ENCODE measurements at regions not wholly inside any gene's neighbourhood (a gene's known extent, or its start where the extent isn't known, plus 50 kb on each side); places are given as distances from the start of the nearest gene placed in this dataset.

- Histone ChIP-seq H3K4me2 (no peak overlapping the region), H3K27ac (ENCODE audit: low read depth) (no peak overlapping the region), H3K4me3 (no peak overlapping the region), H3K27me3 (ENCODE audit: insufficient read depth) (no peaks in the 10 kb centered on the region), H3F3A (replicated peaks; ENCODE audit: low read depth) (no peaks in the 10 kb centered on the region), H3K79me2 (replicated peaks; ENCODE audit: insufficient read depth) (no peaks in the 10 kb centered on the region), H3K4me1 (ENCODE audit: insufficient read depth) (no peaks in the 10 kb centered on the region), H4K20me1 (replicated peaks; ENCODE audit: insufficient read depth) (no peaks in the 10 kb centered on the region), H3K36me3 (ENCODE audit: insufficient read depth) (no peaks in the 10 kb centered on the region), H3K9me2 (ENCODE audit: insufficient read depth) (no peaks in the 10 kb centered on the region), H2AFZ (peak overlapping the region; percentile 56; the same call in 1 of the 2 replicates)
- Mint-ChIP-seq H3K4me3 (no peak overlapping the region), H3K4me1 (peaks cover 3% of the 10 kb centered on the region; the same call in 2 of the 3 replicates), H3K36me3 (ENCODE audit: low read depth) (no peaks in the 10 kb centered on the region), H3K9me3 (no peaks in the 10 kb centered on the region), H3K27me3 (ENCODE audit: insufficient read depth, low read depth, poor library complexity) (peaks cover 6% of the 10 kb centered on the region), H3K27ac (no peak overlapping the region)
- peak; percentile 87 for ATAC-seq
- peak; percentile 83 for DNase-seq (ENCODE audit: low spot score)
- peak; percentile 83 to 94 for TF ChIP-seq CTCF (conservative IDR thresholded peaks at IDR 0.05; ENCODE audit: low read depth in 2 of 2)
- TF ChIP-seq, protein P1, sequence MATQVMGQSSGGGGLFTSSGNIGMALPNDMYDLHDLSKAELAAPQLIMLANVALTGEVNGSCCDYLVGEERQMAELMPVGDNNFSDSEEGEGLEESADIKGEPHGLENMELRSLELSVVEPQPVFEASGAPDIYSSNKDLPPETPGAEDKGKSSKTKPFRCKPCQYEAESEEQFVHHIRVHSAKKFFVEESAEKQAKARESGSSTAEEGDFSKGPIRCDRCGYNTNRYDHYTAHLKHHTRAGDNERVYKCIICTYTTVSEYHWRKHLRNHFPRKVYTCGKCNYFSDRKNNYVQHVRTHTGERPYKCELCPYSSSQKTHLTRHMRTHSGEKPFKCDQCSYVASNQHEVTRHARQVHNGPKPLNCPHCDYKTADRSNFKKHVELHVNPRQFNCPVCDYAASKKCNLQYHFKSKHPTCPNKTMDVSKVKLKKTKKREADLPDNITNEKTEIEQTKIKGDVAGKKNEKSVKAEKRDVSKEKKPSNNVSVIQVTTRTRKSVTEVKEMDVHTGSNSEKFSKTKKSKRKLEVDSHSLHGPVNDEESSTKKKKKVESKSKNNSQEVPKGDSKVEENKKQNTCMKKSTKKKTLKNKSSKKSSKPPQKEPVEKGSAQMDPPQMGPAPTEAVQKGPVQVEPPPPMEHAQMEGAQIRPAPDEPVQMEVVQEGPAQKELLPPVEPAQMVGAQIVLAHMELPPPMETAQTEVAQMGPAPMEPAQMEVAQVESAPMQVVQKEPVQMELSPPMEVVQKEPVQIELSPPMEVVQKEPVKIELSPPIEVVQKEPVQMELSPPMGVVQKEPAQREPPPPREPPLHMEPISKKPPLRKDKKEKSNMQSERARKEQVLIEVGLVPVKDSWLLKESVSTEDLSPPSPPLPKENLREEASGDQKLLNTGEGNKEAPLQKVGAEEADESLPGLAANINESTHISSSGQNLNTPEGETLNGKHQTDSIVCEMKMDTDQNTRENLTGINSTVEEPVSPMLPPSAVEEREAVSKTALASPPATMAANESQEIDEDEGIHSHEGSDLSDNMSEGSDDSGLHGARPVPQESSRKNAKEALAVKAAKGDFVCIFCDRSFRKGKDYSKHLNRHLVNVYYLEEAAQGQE (IDR thresholded peaks at IDR 0.05; ENCODE audit: unreplicated experiment), result no peak
Observed at GRCh38 chr4:57442831-57443291, 332.7 kb upstream of the IGFBP7 start.

DNA sequence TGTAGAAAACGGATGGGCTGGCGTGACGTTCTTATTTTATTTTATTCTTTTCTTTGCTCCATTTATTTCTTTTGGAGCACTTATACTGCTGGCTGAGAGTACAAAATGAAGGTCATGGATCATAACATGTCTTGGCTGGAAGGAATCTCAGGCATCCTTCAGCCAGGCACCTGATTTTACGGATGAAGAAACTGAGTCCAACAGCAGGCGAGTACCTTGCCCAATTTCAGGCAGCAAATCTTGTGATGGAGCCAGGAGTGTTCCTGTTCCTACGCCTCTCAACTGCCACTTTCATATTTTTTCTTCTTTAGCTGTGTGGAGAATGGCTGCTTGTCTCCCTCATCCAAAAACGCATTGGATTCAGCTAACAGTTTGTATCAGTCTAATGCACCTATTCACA lies 332.1 kb upstream of the IGFBP7 start:
- no peaks in the 10 kb centered on the region for H3K36me3 Mint-ChIP-seq (ENCODE audit: low read depth)

More for the DNA sequence above, 332.1 kb upstream of the IGFBP7 start:
- H3K27ac ChIP-seq (ENCODE audit: low read depth), result no peak overlapping the region
- no peak overlapping the region for H2AFZ ChIP-seq
- ATAC-seq (no peak), DNase-seq (ENCODE audit: low spot score) (no peak)
- H3K4me1 Mint-ChIP-seq, result peaks cover 3% of the 10 kb centered on the region; the same call in 2 of the 3 replicates
- H3K4me2 ChIP-seq, result no peak overlapping the region
- H3K27me3 ChIP-seq (ENCODE audit: insufficient read depth), result no peaks in the 10 kb centered on the region
- TF ChIP-seq CREB1 (CRISPR knock-in tag; IDR thresholded peaks at IDR 0.05; ENCODE audit: low read depth), result no peak
- TF ChIP-seq NANOG (IDR thresholded peaks at IDR 0.05; ENCODE audit: borderline replicate concordance), result no peak
- TF ChIP-seq ZNF331 (CRISPR knock-in tag; IDR thresholded peaks at IDR 0.05; ENCODE audit: low read depth), result no peak
- no peak for TF ChIP-seq EZH2 (IDR thresholded peaks at IDR 0.05; ENCODE audit: low read depth, unreplicated experiment)
- TF ChIP-seq, protein P2, sequence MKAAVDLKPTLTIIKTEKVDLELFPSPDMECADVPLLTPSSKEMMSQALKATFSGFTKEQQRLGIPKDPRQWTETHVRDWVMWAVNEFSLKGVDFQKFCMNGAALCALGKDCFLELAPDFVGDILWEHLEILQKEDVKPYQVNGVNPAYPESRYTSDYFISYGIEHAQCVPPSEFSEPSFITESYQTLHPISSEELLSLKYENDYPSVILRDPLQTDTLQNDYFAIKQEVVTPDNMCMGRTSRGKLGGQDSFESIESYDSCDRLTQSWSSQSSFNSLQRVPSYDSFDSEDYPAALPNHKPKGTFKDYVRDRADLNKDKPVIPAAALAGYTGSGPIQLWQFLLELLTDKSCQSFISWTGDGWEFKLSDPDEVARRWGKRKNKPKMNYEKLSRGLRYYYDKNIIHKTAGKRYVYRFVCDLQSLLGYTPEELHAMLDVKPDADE (IDR thresholded peaks at IDR 0.05), result no peak
- no peak for TF ChIP-seq POLR2AphosphoS5 (IDR thresholded peaks at IDR 0.05; ENCODE audit: low read depth)
- TF ChIP-seq ZNF114 (CRISPR knock-in tag; IDR thresholded peaks at IDR 0.05), result no peak
- TF ChIP-seq JUNB (IDR thresholded peaks at IDR 0.05; ENCODE audit: unreplicated experiment), result no peak
- no peak for TF ChIP-seq STAT1 (IDR thresholded peaks at IDR 0.05; ENCODE audit: unreplicated experiment)
- no peak overlapping the region for H3K4me3 Mint-ChIP-seq
- H4K20me1 ChIP-seq (replicated peaks; ENCODE audit: insufficient read depth), result no peaks in the 10 kb centered on the region
- H3K9me2 ChIP-seq (ENCODE audit: insufficient read depth), result no peaks in the 10 kb centered on the region
- H3K27ac Mint-ChIP-seq, result no peak overlapping the region
- H3K79me2 ChIP-seq (replicated peaks; ENCODE audit: insufficient read depth), result no peaks in the 10 kb centered on the region
- H3K27me3 Mint-ChIP-seq (ENCODE audit: insufficient read depth, low read depth, poor library complexity), result peaks cover 6% of the 10 kb centered on the region
- no peaks in the 10 kb centered on the region for H3F3A ChIP-seq (replicated peaks; ENCODE audit: low read depth)
- H3K4me3 ChIP-seq, result no peak overlapping the region
- no peaks in the 10 kb centered on the region for H3K36me3 ChIP-seq (ENCODE audit: insufficient read depth)
- no peaks in the 10 kb centered on the region for H3K4me1 ChIP-seq (ENCODE audit: insufficient read depth)
- H3K9me3 Mint-ChIP-seq, result no peaks in the 10 kb centered on the region

Measured in GM23338 (cell line).